G401 (cell line): ENCODE measurements at regions not wholly inside any gene's neighbourhood (a gene's known extent, or its start where the extent isn't known, plus 50 kb on each side); places are given as distances from the start of the nearest gene placed in this dataset.
"Not testable (repeated sequence)": the region's sequence is repeated elsewhere in the genome, so short reads cannot be mapped to it uniquely, and the experiment has no call there.

ENCODE experiments used
- DNase-seq: peaks from one replicate; pipeline ENCODE4 v3.0.0-alpha.2; 2015; ENCODE audit warnings: low spot score
- in situ Hi-C: cut with HindIII; loops from 2 replicates; pipeline ENCODE4 v1.10.0; 2016; ENCODE audit warnings: low sequenced_read_pairs, mixed read lengths

DNA sequence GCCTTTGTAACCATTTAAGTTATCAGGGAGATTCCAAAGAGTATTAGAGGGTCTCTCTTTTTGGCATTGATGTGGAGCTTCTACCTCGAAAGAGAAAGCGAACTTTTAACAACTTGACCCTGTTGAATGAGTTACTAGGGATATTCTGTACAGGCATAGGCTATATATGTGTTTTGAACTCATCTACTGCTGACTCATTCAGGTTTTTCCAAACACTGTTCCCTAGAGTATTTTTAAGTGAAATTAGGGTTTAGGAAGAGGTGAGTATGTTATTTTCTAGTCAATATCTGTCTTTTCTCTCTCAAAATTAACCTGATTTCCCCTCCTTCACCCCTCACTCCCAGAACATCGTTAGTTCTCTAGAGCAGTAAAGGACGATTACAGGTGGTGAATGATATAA, 228.1 kb upstream of the C2CD4B start:
- in situ Hi-C loops = no loop called here
- DNase-seq = no peak

DNA sequence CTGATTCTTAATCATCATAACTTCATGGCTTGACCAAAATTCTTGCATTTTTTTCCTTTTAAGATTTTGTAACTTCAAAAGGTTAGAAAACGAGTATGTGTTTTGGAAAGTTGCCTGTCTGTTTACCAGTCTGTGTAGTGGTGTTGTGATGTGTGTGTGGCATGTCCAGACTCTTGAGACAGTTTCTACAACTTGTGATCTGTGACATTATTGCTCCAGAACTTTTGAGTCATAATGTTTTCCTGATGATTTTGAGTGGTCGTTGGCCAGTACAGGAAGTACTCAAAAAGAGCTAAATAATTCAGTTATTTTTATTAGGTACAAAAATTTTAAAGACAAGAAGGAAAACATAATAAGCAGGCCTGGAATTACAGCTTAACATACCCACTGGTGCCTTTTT, 229.0 kb upstream of the C2CD4B start:
- no peak for DNase-seq
- in situ Hi-C loops = no loop called here

DNA sequence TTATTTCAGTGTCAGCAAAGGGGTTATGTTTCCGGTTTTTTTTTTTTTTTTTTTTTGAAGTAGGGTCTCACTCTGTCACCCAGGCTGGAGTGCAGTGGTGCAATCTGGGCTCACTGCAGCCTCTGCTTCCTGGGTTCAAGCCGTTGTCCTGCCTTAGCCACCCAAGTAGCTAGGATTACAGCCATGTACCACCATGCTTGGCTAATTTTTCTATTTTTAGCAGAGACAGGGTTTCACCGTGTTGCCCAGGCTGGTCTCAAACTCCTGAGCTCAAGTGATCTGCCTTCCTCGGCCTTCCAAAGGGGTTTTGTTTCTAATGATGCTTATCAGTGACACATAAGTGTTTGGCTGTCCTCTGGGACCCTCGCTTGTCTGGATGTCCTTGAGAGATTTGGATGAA, 235.7 kb upstream of the C2CD4B start:
- in situ Hi-C loops = no loop called here
- DNase-seq = no peak

DNA sequence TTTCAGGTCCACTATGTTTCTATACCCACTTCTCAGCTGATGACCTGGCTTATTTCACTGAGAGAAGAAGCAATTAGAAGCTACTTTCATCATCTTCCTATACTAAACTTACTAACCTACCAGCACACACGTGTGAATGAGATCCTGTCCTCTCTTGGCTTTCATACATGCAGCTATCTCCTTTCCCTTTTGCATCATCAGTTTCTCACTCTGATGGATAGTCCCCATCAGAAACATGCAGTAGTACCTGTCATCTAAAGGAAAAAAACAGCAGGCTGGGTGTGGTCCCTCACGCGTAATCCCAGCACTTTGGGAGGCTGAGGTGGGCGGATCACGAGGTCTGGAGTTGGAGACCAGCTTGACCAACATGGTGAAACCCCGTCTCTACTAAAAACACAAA, 237.6 kb upstream of the C2CD4B start:
- DNase-seq = no peak
- in situ Hi-C loops = no loop called here

DNA sequence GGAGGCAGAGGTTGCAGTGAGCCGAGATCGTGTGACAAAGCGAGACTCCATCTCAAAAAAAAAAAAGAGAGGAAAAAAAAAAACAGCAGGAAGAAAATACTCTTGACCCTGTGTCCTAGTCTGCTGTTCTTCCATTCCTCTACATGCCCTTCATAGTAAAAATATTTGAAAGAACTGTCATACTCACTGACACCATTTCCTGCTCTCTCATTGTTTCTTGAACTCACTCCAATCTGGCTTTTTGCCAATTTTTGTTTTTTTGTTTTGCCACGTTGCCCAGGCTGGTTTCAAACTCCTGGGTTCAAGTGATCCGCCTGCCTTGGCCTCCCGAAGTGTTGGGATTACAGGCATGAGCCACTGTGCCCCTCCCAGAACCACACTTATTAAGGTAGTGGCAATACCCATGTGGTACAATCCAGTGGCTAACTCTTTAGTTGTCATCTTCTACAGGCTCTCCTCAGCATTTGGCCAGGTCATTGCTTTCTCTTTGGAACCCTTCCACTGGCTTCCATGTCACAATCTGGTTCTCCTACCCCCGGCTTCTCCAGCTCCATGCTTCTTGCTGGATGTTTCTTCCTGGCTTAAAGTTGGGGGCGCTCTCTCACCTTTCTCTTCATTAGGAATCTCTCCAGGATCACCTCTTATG, 238.2 kb upstream of the C2CD4B start:
- DNase-seq = no peak
- in situ Hi-C loops = no loop called here

DNA sequence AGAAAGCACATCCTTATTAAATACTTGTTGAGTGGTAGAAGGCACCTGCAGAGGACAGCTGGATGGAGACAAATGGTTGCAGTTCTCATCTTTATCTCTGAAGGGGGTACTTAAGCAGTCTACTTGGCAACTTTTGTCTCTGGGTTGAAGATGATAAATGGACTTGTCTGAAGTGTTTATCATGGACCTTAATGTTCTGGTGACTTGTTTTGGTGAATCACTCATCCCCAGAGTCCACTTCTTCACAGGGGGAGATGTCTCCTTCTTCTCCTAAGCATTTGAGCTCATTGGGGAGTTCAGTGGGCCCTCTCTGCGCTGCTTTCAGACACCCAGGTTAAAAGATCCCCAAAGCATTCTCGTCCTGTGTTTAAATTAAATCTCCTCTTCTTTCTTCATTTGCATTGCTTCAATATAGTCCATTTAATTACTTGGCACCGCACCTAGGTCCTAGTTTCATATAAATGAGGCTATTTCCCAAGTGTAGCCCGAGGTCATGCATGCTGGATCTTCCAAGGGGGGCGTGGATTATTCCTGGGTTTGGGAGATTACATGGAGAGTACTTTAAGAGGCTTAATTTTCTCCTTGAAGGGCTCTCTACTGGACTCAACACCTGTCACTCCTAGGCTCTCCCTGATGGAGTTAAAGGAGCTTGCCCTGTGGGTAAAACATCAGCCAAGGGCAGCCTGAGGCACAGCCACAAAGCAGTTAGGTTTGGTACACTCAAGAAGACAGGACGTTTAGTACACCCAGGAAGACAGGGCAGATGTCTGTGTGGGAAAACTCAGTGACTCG, 239.3 kb upstream of the C2CD4B start:
- DNase-seq = no peak
- in situ Hi-C loops = no loop called here

DNA sequence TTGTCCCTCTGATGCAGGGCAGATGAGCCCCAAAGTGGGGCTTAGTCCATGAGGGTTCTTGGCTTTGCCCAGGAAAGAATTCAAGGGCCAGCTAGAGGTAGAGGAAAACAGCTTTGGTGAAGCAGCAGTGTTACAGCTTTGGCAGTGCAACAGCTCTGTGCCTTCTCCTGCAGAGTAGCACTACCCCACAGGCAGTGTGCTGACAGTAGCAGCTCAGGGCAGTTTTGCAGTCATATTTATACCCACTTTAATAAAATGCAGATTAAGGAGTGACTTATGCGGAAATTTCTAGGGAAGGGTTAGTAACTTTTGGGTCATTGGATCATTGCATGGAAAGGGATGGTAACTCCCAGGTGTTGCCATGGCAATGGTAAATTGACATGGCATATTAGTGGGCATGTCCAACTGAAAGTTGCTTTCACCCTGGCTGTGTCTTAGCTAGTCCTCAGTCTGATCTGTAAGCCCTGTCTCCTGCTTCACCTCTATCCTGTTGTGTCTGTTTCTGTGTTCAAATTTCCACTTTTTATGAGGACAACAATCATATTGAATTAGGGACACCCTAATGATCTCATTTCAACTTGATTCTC, 241.3 kb upstream of the C2CD4B start:
- no peak for DNase-seq
- in situ Hi-C loops = no loop called here

DNA sequence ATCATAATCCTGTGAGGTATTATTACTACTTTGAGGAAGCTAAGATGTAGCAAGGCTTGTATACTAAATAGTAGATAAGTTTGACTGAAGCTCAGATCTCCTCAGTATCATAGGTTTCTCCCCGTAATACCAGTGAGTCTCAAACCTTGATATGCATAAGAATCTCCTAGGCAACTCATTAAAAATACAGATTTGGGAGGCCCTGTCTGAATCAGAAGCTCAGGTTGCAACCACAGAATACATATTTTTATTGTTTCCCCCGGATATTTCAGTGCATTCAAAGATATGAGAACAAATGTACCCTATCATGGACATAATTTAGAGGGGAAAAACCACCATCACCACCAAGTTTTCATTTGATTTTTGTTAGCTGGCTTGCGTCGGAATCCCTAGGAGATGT, 242.1 kb upstream of the C2CD4B start:
- in situ Hi-C loops = no loop called here
- DNase-seq = no peak

DNA sequence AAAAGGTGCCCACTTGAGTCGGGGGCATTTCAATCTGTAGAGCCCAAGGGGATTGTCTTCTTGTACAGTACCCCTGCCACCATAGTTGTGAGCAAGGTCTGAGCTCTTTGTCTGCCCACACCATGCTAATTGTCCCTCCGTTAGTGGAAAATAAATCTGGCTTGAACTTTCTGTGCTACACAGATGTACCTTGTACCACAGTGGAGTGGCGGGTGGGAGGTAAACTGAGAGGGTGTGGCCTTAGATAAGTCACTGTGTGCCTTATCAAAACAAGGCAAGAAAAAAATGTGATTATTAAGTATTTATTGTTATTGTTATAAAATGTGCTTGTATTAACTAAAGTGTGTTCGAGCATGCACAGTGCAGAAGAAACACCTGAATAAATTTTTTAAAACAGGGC, 242.9 kb upstream of the C2CD4B start:
- in situ Hi-C loops = no loop called here
- DNase-seq = no peak

DNA sequence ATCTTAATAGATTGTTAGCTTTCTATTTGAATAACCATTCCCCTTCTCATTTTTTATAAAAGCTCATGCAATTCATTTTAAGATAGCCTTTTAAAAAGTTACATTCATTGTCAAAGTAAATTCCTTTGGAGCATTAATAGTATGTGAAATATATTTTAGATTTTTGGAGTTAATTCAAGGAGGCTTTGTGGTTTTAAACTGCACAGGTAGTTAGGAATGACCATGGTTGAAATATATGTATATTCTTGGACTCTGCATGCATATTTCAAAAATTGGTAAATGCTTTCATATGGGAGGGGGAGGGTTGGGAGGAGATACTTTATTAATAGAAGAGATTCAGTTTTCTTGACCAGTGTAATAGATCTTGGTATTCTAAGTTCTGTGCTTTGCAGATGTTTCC, 244.4 kb upstream of the C2CD4B start:
- in situ Hi-C loops = no loop called here
- no peak for DNase-seq

DNA sequence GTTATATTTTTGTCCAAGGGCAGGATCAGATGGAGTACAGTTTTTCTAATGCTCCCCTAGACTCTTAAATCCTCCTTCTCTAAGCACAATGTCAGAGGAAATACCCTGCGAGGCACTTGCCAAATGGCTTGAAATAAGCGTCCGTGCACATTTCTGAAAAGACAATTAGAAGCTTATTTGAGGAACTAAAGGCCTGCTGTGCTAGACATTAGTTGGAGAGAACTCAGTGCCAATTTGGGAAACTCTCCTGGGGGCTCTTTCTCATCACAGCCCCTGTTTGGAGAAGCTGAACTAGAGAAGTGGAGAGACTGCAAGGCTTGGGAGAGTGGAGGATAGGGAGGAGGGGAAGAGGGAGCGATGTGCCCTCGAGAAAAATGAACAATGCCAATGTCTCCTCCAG, 247.6 kb upstream of the C2CD4B start:
- in situ Hi-C loops = no loop called here

DNA sequence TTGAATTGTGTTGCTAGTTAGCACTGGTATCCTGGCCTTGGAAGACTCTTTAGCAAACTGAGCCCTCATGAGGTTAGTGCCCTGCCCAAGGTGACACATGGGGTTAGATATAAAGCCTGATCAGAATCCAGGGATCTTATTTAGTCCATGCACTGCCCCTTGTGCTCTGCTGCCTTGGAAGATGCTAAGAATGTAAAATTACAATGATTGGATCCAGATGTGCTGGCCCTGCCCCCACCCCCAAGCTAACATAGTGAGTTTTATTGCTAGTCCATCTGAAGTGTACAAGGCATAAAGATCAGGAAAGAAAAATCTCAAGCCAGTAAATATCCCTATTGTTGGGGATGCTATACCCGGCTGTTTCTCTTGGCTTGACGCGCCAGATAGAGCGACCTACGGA, 248.1 kb upstream of the C2CD4B start:
- no peak for DNase-seq
- in situ Hi-C loops = no loop called here

More for the DNA sequence above, 247.6 kb upstream of the C2CD4B start:
- no peak for DNase-seq

DNA sequence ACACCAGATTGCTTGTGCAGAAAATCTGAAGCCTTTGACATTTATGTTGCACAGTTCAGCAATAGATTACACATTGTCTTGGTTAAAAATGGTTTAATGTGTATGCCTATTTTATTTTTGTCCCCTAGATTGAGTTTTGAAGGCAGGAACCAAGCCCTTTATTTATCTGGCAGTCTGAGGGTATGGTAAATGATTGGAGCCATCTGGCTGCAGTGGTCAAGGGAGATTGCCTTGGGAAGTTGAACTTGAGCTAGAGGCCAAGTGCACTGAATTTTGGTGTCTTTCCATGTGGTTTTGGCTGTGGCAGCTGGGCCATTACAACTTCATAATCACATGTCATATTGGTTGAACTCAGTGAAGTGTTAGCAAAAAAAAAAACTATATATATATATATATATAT, 248.7 kb upstream of the C2CD4B start:
- DNase-seq = no peak
- in situ Hi-C loops = no loop called here

DNA sequence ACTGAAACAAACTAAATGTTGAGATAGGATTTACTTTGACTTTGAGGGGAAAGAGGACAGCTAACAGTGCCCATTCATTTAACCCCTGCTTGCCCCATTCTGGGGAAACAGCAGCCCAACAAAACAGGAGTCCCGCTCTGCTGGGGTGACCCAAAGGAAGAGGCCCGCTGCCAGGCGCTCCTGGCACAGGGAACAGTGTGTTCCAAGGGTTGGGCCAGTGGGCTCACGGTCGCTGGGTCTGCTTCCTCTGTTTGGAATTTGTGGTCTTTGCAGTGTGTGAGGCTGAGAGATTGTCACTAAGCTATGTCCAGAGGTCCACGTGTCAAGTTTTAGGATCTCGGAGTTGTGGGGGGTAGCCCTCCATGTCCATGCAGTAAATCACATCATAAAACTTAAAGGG, 250.4 kb upstream of the C2CD4B start:
- DNase-seq = no peak
- in situ Hi-C loops = no loop called here

DNA sequence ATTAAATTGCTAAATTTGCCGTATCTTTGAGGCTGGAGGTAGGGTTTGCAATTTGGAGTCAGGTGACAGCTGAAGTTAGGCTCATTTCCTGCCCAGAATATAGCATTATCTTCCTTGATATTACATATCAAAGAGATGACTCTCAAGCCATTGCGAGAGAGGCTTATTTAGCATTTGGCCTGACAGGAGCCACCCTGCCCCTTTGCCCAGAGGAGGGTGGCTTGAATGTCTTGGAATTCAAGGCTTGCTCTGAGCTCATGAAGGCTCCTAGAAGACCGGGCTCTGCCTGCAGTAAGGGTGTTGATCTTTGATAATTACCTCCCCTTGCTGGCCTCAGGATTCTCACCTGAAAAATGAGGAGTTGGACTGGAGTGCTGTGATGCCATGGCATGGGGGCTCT, 251.4 kb upstream of the C2CD4B start:
- in situ Hi-C loops = no loop called here
- no peak for DNase-seq

DNA sequence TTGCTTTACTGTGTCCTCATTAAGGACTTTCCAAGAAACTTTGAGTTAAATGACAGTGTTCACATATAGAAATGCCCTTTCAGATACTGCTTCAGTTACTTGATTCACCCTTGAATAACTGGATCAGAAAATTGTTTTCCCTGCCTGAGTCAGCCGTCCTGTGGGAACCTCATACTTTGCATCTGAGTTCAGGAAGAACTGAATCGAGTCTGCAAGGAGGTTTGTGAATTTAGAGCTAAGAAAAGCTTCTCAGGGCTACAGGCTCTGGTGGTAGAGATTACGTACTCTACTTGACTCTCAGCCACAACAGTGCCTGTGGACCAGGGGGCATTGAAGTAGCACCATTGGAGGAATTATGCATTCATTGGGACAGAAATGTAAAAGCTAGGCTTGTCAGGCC, 252.4 kb upstream of the C2CD4B start:
- in situ Hi-C loops = no loop called here
- no peak for DNase-seq

DNA sequence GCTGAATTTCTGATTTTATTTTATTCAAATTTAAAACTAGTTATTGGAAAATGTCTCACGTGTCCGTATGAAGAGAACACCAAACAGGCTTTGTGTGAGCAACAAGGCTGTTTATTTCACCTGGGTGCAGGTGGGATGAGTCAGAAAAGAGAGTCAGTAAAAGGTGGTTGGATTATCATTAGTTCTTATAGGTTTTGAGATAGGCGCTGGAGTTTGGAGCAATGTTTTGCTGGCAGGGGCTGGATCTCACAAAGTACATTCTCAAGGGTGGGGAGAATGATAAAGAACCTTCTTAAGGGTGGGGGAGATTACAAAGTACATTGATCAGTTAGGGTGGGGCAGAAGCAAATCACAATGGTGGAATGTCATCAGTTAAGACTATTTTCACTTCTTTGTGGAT, 253.4 kb upstream of the C2CD4B start:
- DNase-seq, in situ Hi-C loops: not testable (repeated sequence)

DNA sequence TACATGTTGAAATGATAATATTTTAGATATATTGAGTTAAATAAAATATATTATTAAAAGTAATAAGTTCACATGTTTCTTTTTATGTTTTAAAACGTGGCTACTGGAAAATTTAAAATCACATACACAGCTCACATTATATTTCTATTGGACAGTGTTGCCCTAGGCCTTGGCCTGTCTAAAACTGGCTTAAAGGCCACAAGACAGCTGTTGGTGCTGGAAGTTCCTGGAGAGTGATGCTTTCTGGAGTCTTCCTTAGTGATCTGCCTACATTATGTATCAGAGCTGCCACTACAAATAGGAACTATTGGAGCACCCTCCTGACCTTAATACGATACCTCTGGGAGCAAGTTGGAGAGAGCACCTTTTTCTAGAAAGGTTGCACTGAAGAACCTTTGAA, 254.1 kb upstream of the C2CD4B start:
- DNase-seq = no peak
- in situ Hi-C loops = no loop called here

DNA sequence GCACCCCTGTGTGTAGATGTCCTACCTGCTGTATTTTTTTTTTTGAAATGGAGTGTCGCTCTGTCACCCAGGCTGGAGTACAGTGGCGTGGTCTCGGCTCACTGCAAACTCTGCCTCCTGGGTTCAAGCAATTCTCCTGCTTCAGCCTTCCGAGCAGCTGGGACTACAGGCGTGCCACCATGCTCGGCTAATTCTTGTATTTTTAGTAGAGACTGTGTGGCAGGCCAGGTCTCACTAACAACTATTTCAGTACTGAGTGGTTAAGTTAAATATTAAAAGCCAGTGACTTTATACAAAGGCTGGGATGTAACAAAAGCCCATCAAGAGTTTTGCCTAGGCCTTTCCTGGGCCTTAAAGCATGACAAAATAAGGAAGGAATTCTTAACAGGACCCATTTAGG, 255.3 kb upstream of the C2CD4B start:
- in situ Hi-C loops, DNase-seq: not testable (repeated sequence)

DNA sequence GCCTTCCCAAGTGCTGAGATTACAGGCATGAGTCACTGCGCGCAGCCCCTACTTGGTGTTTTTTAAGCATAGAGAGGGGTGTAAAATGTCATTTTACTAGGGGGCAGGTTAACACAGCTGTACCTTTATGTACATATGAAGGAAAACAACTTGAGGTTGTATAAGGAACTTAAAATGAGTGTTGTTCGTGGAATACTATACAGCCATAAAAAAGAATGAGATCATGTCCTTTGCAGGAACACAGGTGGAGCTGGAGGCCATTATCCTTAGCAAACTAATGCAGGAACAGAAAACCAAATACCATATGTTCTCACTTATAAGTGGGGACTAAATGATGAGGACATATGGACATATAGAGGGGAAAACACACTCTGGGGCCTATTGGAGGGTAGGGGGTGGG, 256.2 kb upstream of the C2CD4B start:
- no peak for DNase-seq
- in situ Hi-C loops = no loop called here
